Naive thymus-derived CD8-positive, alpha-beta T cell (primary cell): ENCODE measurements at regions not wholly inside any gene's neighbourhood (a gene's known extent, or its start where the extent isn't known, plus 50 kb on each side); places are given as distances from the start of the nearest gene placed in this dataset.

Source experiments
- ATAC-seq, 2 donors: fragments of 150-1000 bp; cut with Tn5 transposase in 1 of 2; sonication (Bioruptor Pico), chemical (Tn5 transposase) in 1 of 2; 1 replicate in 1 of 2; 2 replicates in 1 of 2; pipeline ENCODE4 v1.10.0; 2021; ENCODE audit warnings: mild to moderate bottlenecking in 2 of 2, moderate library complexity in 2 of 2
- POLR2A ChIA-PET: fragments of 350-600 bp; sonication (Branson Sonifier 250); formaldehyde crosslinking; loops from one replicate; lab custom pipeline; 2021; ENCODE audit warnings: antibody characterized with exemption; lab: Charles Lee
- DNase-seq, 10 donors: peaks; one replicate each; pipeline versions ENCODE4 v3.0.0 to v3.0.0-alpha.2; 2020 to 2022
- H3K27ac Mint-ChIP-seq, 10 donors: one replicate each; pipeline ENCODE4 v1.8.0; 2020 to 2022; ENCODE audit warnings: mild to moderate bottlenecking in 10 of 10, mixed read lengths in 10 of 10, moderate library complexity in 4 of 10, inconsistent platforms in 1 of 10
- H3K27me3 Mint-ChIP-seq, 5 donors: one replicate each; pipeline ENCODE4 v1.8.0; 2021 to 2022; ENCODE audit warnings: mixed read lengths in 5 of 5
- H3K36me3 Mint-ChIP-seq, 3 donors: one replicate each; pipeline ENCODE4 v1.8.0; 2020 to 2022; ENCODE audit warnings: mixed read lengths in 3 of 3, mild to moderate bottlenecking in 2 of 3, inconsistent platforms in 1 of 3
- H3K4me1 Mint-ChIP-seq, 4 donors: one replicate each; pipeline ENCODE4 v1.8.0; 2021 to 2022; ENCODE audit warnings: mixed read lengths in 4 of 4
- H3K4me3 Mint-ChIP-seq, 10 donors: one replicate each; pipeline ENCODE4 v1.8.0; 2020 to 2022; ENCODE audit warnings: mild to moderate bottlenecking in 10 of 10, mixed read lengths in 10 of 10, moderate library complexity in 6 of 10, inconsistent platforms in 1 of 10
- H3K9me3 Mint-ChIP-seq, 9 donors: one replicate each; pipeline ENCODE4 v1.8.0; 2020 to 2022; ENCODE audit warnings: mixed read lengths in 9 of 9, mild to moderate bottlenecking in 3 of 9, inconsistent platforms in 1 of 9, moderate library complexity in 1 of 9

DNA sequence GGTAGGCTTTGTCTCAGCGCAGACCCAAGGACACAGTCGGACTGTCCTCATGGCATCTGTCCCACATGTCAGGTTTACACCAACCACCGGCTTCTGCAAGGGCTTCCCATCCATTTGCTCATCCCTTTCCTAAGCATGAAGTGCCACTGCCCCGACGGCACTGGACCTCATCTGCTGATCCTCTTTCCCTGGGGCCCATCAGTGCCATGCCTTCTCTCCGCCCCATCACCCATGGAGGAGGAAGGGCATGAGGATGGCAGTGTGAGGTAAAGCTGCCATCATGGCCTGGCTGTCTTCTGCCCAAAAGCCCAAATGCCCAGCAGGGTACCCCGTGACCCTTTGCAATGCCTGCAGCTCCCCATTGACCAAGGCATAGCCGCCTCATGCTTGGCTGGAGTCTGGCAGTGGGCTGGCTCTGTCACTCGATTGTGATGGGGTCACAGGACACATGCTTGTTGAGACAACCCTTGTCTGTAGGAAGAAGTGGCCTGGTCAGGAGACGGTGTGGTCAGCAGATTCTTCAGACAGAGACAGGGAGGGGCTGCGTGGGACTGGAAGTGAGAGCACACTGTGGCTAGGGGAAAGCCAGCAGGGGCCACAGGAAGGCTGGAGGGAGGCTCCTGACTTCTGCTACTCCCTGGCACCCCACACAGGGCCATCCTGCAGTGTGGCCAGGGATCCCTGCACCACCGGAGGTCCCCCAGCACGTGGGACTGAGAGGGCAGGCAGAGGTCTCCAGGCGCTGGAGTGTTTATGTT, 493.7 kb upstream of the HS6ST1 start:
- no peak for DNase-seq
- ATAC-seq = no peak
- Mint-ChIP-seq H3K36me3 (peaks cover 0 to 5% (median 0%) of the 10 kb centered on the region in 3 donors), H3K27me3 (peaks cover 2 to 20% (median 10%) of the 10 kb centered on the region in 5 donors), H3K4me3 (no peak overlapping the region), H3K9me3 (peaks cover 0 to 13% (median 8%) of the 10 kb centered on the region in 9 donors), H3K27ac (no peak overlapping the region), H3K4me1 (no peaks in the 10 kb centered on the region)
- POLR2A ChIA-PET = no interaction called here

GRCh38 chr2:128813352-128814034, 494.8 kb upstream of the HS6ST1 start:
- DNase-seq (no peak), ATAC-seq (no peak)
- peaks cover 0 to 12% (median 8%) of the 10 kb centered on the region in 9 donors for H3K9me3 Mint-ChIP-seq
- H3K27me3 Mint-ChIP-seq = peaks cover 0 to 23% (median 10%) of the 10 kb centered on the region in 5 donors
- H3K27ac Mint-ChIP-seq = no peak overlapping the region
- POLR2A ChIA-PET = no interaction called here
- H3K36me3 Mint-ChIP-seq = peaks cover 0 to 5% (median 0%) of the 10 kb centered on the region in 3 donors
- no peak overlapping the region for H3K4me3 Mint-ChIP-seq
- no peaks in the 10 kb centered on the region for H3K4me1 Mint-ChIP-seq

DNA sequence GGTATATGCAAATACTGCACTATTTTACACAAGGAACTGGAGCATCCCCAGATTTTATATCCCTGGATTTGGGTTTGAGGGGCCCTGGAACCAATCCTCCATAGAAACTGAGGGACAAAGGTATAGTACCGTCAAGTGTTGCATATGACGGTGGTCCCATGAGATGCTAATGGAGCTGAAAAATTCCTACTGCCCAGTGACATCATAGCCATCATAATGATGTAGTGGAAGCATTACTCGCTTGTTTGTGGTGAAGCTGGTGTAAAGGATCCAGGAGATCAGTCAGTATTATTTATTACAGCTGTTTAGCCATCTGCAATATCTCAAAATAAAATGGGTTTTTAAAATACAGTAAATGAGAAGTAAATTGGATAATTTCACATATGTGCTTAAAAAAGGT, 496.6 kb upstream of the HS6ST1 start:
- H3K4me3 Mint-ChIP-seq = no peak overlapping the region
- H3K27me3 Mint-ChIP-seq = peaks cover 0 to 20% (median 10%) of the 10 kb centered on the region in 5 donors
- ATAC-seq = no peak
- peaks cover 0 to 4% (median 0%) of the 10 kb centered on the region in 3 donors for H3K36me3 Mint-ChIP-seq
- no peaks in the 10 kb centered on the region for H3K4me1 Mint-ChIP-seq
- POLR2A ChIA-PET = no interaction called here
- H3K27ac Mint-ChIP-seq = no peak overlapping the region
- H3K9me3 Mint-ChIP-seq = peaks cover 0 to 10% (median 6%) of the 10 kb centered on the region in 9 donors
- no peak for DNase-seq

DNA sequence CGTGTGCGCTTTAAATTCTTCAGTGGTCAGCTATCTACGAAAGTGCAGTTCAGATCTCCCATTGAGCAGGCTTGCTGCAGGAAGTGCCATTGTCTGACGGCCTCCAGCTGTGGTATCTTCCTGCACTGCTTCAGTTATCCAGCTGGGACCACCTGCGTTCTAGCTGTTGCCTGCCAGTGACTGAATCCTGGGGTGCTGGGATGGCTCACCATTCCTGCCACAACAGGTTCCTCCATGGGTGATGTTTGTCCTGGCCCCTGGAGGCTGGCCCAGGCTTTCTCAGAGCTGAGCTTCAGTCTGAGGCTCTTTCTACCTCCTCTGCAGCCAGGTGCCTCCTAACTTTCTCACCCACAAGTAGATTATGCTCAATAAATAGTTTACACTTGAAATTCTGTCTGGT, 498.5 kb upstream of the HS6ST1 start:
- DNase-seq = no peak
- H3K4me1 Mint-ChIP-seq = no peaks in the 10 kb centered on the region

DNA sequence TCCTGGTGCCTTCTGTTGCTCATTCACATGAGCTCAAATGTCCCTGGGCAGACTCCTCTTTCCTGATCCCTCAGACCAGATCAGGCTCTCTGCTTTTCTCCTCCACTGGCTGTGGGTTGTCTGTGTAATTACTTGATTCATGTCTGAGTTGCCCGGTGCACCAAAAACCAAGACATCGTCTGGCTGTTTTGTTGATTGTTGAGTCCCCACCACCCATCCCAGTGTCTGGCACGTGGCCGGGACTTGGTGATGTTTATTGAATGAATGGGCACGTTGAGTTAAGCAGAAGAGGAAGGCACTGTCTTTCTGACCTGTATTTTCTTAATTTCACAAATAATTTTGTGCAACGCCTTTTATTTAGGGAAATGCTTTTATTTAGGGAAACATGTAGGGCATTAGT, 499.1 kb upstream of the HS6ST1 start:
- Mint-ChIP-seq H3K36me3 (no peaks in the 10 kb centered on the region), H3K27me3 (peaks cover 0 to 27% (median 7%) of the 10 kb centered on the region in 5 donors), H3K27ac (no peak overlapping the region), H3K4me1 (no peaks in the 10 kb centered on the region), H3K9me3 (peaks cover 0 to 6% (median 0%) of the 10 kb centered on the region in 9 donors), H3K4me3 (no peak overlapping the region)
- ATAC-seq (no peak), DNase-seq (no peak)
- POLR2A ChIA-PET = no interaction called here

More for the DNA sequence above, 498.5 kb upstream of the HS6ST1 start:
- H3K36me3 Mint-ChIP-seq = no peaks in the 10 kb centered on the region
- H3K27me3 Mint-ChIP-seq = peaks cover 0 to 27% (median 8%) of the 10 kb centered on the region in 5 donors
- no peak overlapping the region for H3K27ac Mint-ChIP-seq
- no peak for ATAC-seq
- H3K9me3 Mint-ChIP-seq = peaks cover 0 to 5% (median 0%) of the 10 kb centered on the region in 9 donors
- POLR2A ChIA-PET = no interaction called here
- no peak overlapping the region for H3K4me3 Mint-ChIP-seq

GRCh38 chr2:128818248-128818647, 499.6 kb upstream of the HS6ST1 start:
- Mint-ChIP-seq H3K36me3 (no peaks in the 10 kb centered on the region), H3K4me3 (no peak overlapping the region)
- POLR2A ChIA-PET = no interaction called here

DNA sequence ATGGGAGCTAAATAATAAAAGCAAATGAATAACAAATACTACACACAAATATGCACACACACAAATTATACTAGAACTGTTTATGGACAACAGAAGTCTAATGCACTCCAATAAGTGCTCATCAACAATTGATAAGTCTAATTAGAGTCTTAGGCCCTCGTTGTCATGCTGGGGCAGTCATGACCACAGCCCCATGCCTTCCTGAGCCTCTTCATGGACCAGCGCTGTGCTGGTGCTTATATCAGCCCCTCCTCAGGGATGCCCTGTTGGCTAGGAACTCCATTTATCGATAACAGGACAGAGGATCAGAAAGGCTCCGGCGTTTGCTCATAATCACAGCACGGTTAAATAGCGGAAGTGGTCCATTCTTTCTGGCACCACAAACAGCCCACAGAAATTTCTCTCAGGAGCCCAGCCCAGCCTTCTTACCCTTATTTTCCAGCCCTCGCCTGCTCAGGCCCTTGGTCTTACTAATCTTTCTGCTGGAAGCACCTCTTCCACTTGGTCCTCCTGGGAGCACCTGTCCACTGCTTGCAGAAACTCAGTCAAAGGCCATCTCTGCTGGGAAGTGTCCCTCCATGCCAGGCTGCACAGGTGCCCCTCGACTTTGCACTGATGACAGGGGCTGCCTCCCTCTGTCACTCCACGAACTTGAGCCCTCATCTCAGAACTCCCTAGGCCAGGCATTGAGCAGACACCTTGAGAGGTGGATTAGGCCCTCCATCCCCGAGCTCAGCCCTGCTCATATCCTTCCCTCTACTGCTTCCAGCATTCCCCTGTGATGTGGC, 500.2 kb upstream of the HS6ST1 start:
- no peak for ATAC-seq
- H3K27me3 Mint-ChIP-seq = peaks cover 0 to 21% (median 0%) of the 10 kb centered on the region in 5 donors
- H3K4me1 Mint-ChIP-seq = no peaks in the 10 kb centered on the region
- peaks cover 0 to 5% (median 0%) of the 10 kb centered on the region in 9 donors for H3K9me3 Mint-ChIP-seq
- DNase-seq = no peak
- H3K27ac Mint-ChIP-seq = no peak overlapping the region
- H3K4me3 Mint-ChIP-seq = no peak overlapping the region
- no peaks in the 10 kb centered on the region for H3K36me3 Mint-ChIP-seq
- POLR2A ChIA-PET = no interaction called here

More at GRCh38 chr2:128818248-128818647, 499.6 kb upstream of the HS6ST1 start:
- H3K27me3 Mint-ChIP-seq = peaks cover 0 to 27% (median 6%) of the 10 kb centered on the region in 5 donors
- peaks cover 0 to 8% (median 0%) of the 10 kb centered on the region in 9 donors for H3K9me3 Mint-ChIP-seq
- no peaks in the 10 kb centered on the region for H3K4me1 Mint-ChIP-seq
- no peak for DNase-seq
- ATAC-seq = no peak
- no peak overlapping the region for H3K27ac Mint-ChIP-seq

DNA sequence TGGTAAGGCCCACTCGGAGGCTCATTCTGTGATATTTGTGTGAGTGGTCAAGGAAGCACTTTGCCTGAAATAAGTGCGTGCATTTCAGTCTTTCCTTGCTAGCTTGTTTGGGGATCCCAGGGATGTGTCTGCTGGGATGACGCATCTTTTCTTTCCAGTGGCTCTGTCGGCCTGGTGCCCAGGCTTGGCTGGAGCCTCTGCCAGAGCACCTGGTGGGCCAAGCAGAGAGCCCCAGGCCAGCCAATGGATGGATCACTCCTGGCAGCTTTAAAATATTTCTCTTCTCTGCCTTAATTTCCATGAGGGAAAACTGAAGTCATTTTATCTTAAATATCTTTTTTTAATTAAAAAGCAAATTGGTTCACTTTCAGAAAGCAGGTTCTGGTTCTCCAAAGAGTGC, 501.8 kb upstream of the HS6ST1 start:
- no peaks in the 10 kb centered on the region for H3K36me3 Mint-ChIP-seq
- H3K27ac Mint-ChIP-seq = no peak overlapping the region
- no peak overlapping the region for H3K4me3 Mint-ChIP-seq
- H3K9me3 Mint-ChIP-seq = peaks cover 0 to 6% (median 2%) of the 10 kb centered on the region in 9 donors
- H3K4me1 Mint-ChIP-seq = no peaks in the 10 kb centered on the region
- DNase-seq (no peak), ATAC-seq (no peak)
- peaks cover 0 to 19% (median 0%) of the 10 kb centered on the region in 5 donors for H3K27me3 Mint-ChIP-seq
- POLR2A ChIA-PET = no interaction called here

DNA sequence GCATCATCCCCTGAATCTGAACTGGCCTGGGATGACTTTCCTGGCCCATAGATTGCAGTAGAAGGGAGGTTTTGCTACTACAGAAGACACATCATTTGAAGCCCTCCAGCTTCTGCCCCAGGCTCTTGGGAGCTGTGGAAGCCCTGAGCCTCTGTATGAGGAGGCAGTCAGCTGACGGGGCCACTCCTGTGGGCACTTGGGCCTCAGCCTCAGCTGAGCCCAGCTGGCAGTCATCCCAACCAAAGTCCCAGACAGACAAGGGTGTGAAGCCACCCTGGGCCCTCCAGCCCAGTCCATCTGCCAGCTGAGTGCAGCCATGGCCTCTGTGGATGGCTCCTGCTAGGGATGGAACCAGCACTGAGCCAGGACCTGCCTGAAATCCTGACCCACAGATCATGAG, 502.3 kb upstream of the HS6ST1 start:
- H3K9me3 Mint-ChIP-seq = peaks cover 0 to 6% (median 2%) of the 10 kb centered on the region in 9 donors
- H3K4me1 Mint-ChIP-seq = no peaks in the 10 kb centered on the region
- H3K4me3 Mint-ChIP-seq = no peak overlapping the region
- peaks cover 0 to 19% (median 0%) of the 10 kb centered on the region in 5 donors for H3K27me3 Mint-ChIP-seq
- DNase-seq (no peak), ATAC-seq (no peak)
- POLR2A ChIA-PET = no interaction called here
- H3K36me3 Mint-ChIP-seq = no peaks in the 10 kb centered on the region
- no peak overlapping the region for H3K27ac Mint-ChIP-seq

DNA sequence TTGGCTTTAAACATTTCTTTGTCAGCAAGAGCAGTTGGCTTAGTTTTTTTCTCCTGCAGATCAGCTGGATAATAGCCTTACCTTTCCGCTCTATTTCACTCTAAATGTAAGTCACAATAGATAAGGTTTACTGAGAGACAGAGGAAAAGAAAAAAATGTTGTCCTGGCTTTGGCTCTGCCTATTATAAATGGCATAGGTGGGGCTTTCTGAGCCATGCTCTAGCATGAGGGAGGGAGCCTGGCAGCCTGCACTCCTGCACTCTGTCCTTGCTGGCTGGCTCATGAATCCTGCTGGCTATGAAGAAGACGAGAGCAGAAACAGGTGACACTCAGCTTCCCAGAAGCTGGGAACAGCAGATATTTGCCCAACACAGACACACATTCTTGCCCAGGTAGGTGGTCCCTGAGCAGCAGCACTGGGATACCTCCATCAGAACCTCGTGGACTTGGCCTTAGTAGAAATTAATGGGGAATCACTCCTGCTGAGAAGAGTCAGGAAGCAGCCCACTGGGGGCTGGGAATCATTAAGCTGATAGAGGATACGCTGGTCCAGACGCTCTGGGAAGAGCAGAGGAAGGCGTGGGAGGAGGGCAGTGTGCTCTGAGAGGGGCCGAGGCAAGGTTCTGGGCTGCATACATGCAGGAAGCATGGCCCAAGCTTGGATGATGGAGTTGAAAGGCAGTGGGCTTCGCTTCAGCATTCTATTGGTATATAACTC, 514.4 kb upstream of the HS6ST1 start:
- peaks cover 0 to 9% (median 0%) of the 10 kb centered on the region in 5 donors for H3K27me3 Mint-ChIP-seq
- no peak overlapping the region for H3K27ac Mint-ChIP-seq
- H3K36me3 Mint-ChIP-seq = no peaks in the 10 kb centered on the region
- H3K4me1 Mint-ChIP-seq = no peaks in the 10 kb centered on the region
- DNase-seq (no peak), ATAC-seq (no peak)
- POLR2A ChIA-PET = no interaction called here
- H3K4me3 Mint-ChIP-seq = no peak overlapping the region
- no peaks in the 10 kb centered on the region for H3K9me3 Mint-ChIP-seq

GRCh38 chr2:128833664-128834027, 515.0 kb upstream of the HS6ST1 start:
- Mint-ChIP-seq H3K4me3 (no peak overlapping the region), H3K4me1 (no peaks in the 10 kb centered on the region), H3K27ac (no peak overlapping the region), H3K9me3 (no peaks in the 10 kb centered on the region), H3K36me3 (no peaks in the 10 kb centered on the region), H3K27me3 (peaks cover 0 to 11% (median 0%) of the 10 kb centered on the region in 5 donors)
- POLR2A ChIA-PET = no interaction called here
- ATAC-seq (no peak), DNase-seq (no peak)

GRCh38 chr2:128834207-128834879, 515.7 kb upstream of the HS6ST1 start:
- H3K4me1 Mint-ChIP-seq = no peaks in the 10 kb centered on the region
- no peak for ATAC-seq
- H3K9me3 Mint-ChIP-seq = no peaks in the 10 kb centered on the region
- peaks cover 0 to 14% (median 1%) of the 10 kb centered on the region in 5 donors for H3K27me3 Mint-ChIP-seq
- H3K36me3 Mint-ChIP-seq = no peaks in the 10 kb centered on the region
- no peak for DNase-seq
- POLR2A ChIA-PET = no interaction called here
- no peak overlapping the region for H3K4me3 Mint-ChIP-seq
- no peak overlapping the region for H3K27ac Mint-ChIP-seq
